Choroid plexus epithelial cell (primary cell): ENCODE measurements at regions not wholly inside any gene's neighbourhood (a gene's known extent, or its start where the extent isn't known, plus 50 kb on each side); places are given as distances from the start of the nearest gene placed in this dataset.

ENCODE experiments used
- DNase-seq: peaks from one replicate; pipeline ENCODE4 v3.0.0-alpha.2; 2010; ENCODE audit warnings: low read depth
- H3K4me3 ChIP-seq: 2 replicates; pipeline ENCODE4 v1.5.1; 2011; ENCODE audit warnings: low read depth, mild to moderate bottlenecking, control low read depth, low read length, moderate library complexity
- TF ChIP-seq, protein P1 (sequence below): conservative IDR thresholded peaks from 2 replicates; pipeline ENCODE4 v1.5.1; 2011; ENCODE audit warnings: low read depth, mild to moderate bottlenecking, control low read depth, inconsistent platforms, low read length, moderate library complexity

GRCh38 chr4:71188156-71188640, 150.6 kb upstream of the SLC4A4 start:
- no peak for DNase-seq
- H3K4me3 ChIP-seq, result no peak overlapping the region
- TF ChIP-seq, protein P1, sequence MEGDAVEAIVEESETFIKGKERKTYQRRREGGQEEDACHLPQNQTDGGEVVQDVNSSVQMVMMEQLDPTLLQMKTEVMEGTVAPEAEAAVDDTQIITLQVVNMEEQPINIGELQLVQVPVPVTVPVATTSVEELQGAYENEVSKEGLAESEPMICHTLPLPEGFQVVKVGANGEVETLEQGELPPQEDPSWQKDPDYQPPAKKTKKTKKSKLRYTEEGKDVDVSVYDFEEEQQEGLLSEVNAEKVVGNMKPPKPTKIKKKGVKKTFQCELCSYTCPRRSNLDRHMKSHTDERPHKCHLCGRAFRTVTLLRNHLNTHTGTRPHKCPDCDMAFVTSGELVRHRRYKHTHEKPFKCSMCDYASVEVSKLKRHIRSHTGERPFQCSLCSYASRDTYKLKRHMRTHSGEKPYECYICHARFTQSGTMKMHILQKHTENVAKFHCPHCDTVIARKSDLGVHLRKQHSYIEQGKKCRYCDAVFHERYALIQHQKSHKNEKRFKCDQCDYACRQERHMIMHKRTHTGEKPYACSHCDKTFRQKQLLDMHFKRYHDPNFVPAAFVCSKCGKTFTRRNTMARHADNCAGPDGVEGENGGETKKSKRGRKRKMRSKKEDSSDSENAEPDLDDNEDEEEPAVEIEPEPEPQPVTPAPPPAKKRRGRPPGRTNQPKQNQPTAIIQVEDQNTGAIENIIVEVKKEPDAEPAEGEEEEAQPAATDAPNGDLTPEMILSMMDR, result no peak

DNA sequence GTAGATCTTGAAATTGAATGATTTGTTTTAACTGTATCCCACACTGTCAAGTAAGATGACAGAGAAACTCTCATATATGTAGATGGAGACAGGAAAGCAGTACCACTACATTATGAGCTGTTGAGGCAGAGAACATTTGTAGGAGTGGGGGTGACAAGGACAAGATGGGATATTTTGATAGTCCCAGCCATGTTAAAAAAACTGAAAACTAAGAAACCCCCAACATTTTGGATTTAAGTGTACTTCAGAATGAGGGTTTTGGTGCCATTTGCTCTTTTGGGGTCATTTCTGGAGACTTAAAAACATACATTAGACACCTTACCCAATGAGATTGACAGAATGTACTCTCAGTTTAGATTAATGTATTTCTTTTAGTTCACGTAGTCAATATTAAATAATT, 149.9 kb upstream of the SLC4A4 start:
- TF ChIP-seq, protein P1, result no peak
- no peak overlapping the region for H3K4me3 ChIP-seq
- no peak for DNase-seq

DNA sequence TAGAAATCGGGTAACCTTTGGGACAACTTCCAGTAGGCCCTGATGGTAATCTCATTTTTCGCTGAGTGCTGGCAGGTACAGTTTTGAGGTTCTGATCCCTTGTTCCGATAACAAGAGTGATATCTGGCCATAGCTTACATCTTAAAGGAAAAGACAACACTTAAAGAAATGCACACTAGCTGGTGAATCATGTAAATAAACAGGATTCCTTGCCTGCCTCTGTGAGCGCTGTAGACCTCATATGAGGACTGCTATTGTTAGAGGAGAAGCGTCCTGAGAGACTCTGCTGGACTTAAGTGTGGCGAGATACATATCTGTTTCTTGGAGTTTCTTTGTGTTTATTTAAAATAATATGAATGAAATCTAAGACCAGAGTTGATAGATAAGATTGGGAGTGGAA, 149.3 kb upstream of the SLC4A4 start:
- TF ChIP-seq, protein P1, result peak; percentile 20
- no peak overlapping the region for H3K4me3 ChIP-seq
- DNase-seq, result peak; percentile 52

GRCh38 chr4:71194454-71194853, 144.4 kb upstream of the SLC4A4 start:
- TF ChIP-seq, protein P1, result no peak
- DNase-seq, result no peak
- no peak overlapping the region for H3K4me3 ChIP-seq

- no peak overlapping the region for H3K4me3 ChIP-seq
- TF ChIP-seq, protein P1, result no peak
- DNase-seq, result peak; percentile 14
These were observed 142.9 kb upstream of the SLC4A4 start for GRCh38 chr4:71195924-71196323.

DNA sequence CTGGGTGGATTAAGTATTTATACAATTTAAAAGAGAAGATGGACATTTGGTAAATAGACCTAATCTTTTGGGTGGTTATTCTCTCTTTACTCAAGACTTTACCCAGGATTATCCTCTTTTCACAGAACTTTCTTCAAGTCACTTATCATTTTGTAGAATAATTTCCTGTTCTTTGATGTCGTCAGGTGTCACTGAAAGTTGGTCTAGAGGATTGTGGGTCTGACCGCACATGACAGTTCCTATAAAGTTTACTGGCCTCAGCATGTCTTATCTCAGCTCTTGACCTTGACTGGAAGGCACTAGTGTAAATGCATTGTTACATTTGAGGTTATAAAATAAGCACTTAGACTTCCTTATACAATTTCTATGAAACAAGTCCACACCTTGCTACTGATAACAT, 139.9 kb upstream of the SLC4A4 start:
- no peak for DNase-seq

GRCh38 chr4:71201057-71201456, 137.8 kb upstream of the SLC4A4 start:
- no peak for DNase-seq
- TF ChIP-seq, protein P1, result no peak
- H3K4me3 ChIP-seq, result no peak overlapping the region

More for the DNA sequence above, 139.9 kb upstream of the SLC4A4 start:
- H3K4me3 ChIP-seq, result no peak overlapping the region
- TF ChIP-seq, protein P1, result no peak
